GM12872 (cell line): ENCODE measurements at regions not wholly inside any gene's neighbourhood (a gene's known extent, or its start where the extent isn't known, plus 50 kb on each side); places are given as distances from the start of the nearest gene placed in this dataset.

Experiments used
- CTCF ChIP-seq: IDR thresholded peaks from 3 replicates; pipeline ENCODE4 v1.5.1; 2011; ENCODE audit warnings: low read depth, mild to moderate bottlenecking, low read length, moderate library complexity; ENCODE audit not compliant: insufficient read depth

GRCh38 chr6:139648430-139649000, 274.1 kb upstream of the CITED2 start:
- TF ChIP-seq CTCF: no peak

GRCh38 chr6:139647841-139648240, 273.4 kb upstream of the CITED2 start:
- no peak for TF ChIP-seq CTCF

- TF ChIP-seq CTCF: no peak
Measured at GRCh38 chr6:139647016-139647415, 272.6 kb upstream of the CITED2 start.

GRCh38 chr6:139644821-139645220, 270.4 kb upstream of the CITED2 start:
- no peak for TF ChIP-seq CTCF

- TF ChIP-seq CTCF: no peak
Measured at GRCh38 chr6:139643986-139644385, 269.5 kb upstream of the CITED2 start.

GRCh38 chr6:139642346-139642745, 267.9 kb upstream of the CITED2 start:
- TF ChIP-seq CTCF: no peak

GRCh38 chr6:139641376-139641775, 266.9 kb upstream of the CITED2 start:
- no peak for TF ChIP-seq CTCF

- TF ChIP-seq CTCF: no peak
Measured at GRCh38 chr6:139640921-139641320, 266.5 kb upstream of the CITED2 start.
